Hepatocyte (in vitro differentiated cells): ENCODE measurements at regions not wholly inside any gene's neighbourhood (a gene's known extent, or its start where the extent isn't known, plus 50 kb on each side); places are given as distances from the start of the nearest gene placed in this dataset.

ENCODE experiments used
- CTCF ChIP-seq: fragments of 200-600 bp; sonication (generic); IDR thresholded peaks from 2 replicates; pipeline ENCODE4 v1.5.1; 2016; ENCODE audit warnings: antibody characterized with exemption, mild to moderate bottlenecking; ENCODE audit not compliant: poor library complexity
- EZH2 ChIP-seq: fragments of 200-600 bp; sonication (generic); IDR thresholded peaks from 2 replicates; pipeline ENCODE4 v1.6.1; 2016; ENCODE audit warnings: antibody characterized with exemption, mild to moderate bottlenecking, borderline replicate concordance
- EZH2phosphoT487 ChIP-seq: fragments of 200-600 bp; sonication (generic); IDR thresholded peaks from one replicate; pipeline ENCODE4 v1.6.1; 2018; ENCODE audit warnings: antibody characterized with exemption, mild to moderate bottlenecking, low read depth, moderate library complexity; ENCODE audit not compliant: unreplicated experiment, severe bottlenecking

- TF ChIP-seq EZH2 (no peak), CTCF (no peak), EZH2phosphoT487 (no peak)
These were observed 122.2 kb upstream of the PDE5A start for GRCh38 chr4:119750771-119751170.
